Peyer's patch (tissue), 4 donors: ENCODE measurements at regions not wholly inside any gene's neighbourhood (a gene's known extent, or its start where the extent isn't known, plus 50 kb on each side); places are given as distances from the start of the nearest gene placed in this dataset.

ENCODE experiments used
- DNase-seq, 3 donors: peaks; one replicate each; pipeline ENCODE4 v3.0.0-alpha.2; 2017 to 2019
- H3K27ac ChIP-seq, 4 donors: fragments of 200-600 bp; sonication (generic); one replicate each; pipeline ENCODE4 v1.5.1; 2016 to 2019
- H3K27me3 ChIP-seq, 2 donors: fragments of 200-600 bp; sonication (generic); one replicate each; pipeline ENCODE4 v1.5.1; 2019
- H3K36me3 ChIP-seq, 3 donors: fragments of 200-600 bp; sonication (generic); one replicate each; pipeline ENCODE4 v1.5.1; 2016 to 2019
- H3K4me1 ChIP-seq, 4 donors: fragments of 200-600 bp; sonication (generic); one replicate each; pipeline ENCODE4 v1.5.1; 2016 to 2019
- H3K4me3 ChIP-seq, 4 donors: fragments of 200-600 bp; sonication (generic); 1 replicate in 3 of 4; 2 replicates in 1 of 4; pipeline ENCODE4 v1.5.1; 2016 to 2019; ENCODE audit warnings: mild to moderate bottlenecking in 1 of 4
- H3K9me3 ChIP-seq, 4 donors: fragments of 200-600 bp; sonication (generic); one replicate each; pipeline ENCODE4 v1.5.1; 2016 to 2019; ENCODE audit warnings: mild to moderate bottlenecking in 1 of 4
- CTCF ChIP-seq, 6 experiments: fragments of 450-650 bp in 4 of 6; fragments of 200-600 bp in 2 of 6; sonication (generic) in 1 of 6; IDR thresholded peaks; one replicate each; pipeline ENCODE4 v1.5.1; 2017 to 2019; ENCODE audit warnings: antibody characterized with exemption in 6 of 6, mild to moderate bottlenecking in 3 of 6, moderate library complexity in 1 of 6
- POLR2A ChIP-seq, 2 donors: fragments of 450-650 bp; IDR thresholded peaks; one replicate each; pipeline ENCODE4 v1.5.1; 2017; ENCODE audit warnings: antibody characterized with exemption in 2 of 2, mild to moderate bottlenecking in 2 of 2, moderate library complexity in 2 of 2

GRCh38 chr16:35711958-35712357 lies 2252.5 kb downstream of the TP53TG3F start:
- peaks cover 0 to 21% (median 5%) of the 10 kb centered on the region in 4 donors for H3K9me3 ChIP-seq
- no peaks in the 10 kb centered on the region for H3K4me1 ChIP-seq
- no peaks in the 10 kb centered on the region for H3K36me3 ChIP-seq
- no peaks in the 10 kb centered on the region for H3K27me3 ChIP-seq
- no peak for DNase-seq
- no peak for TF ChIP-seq POLR2A (IDR thresholded peaks at IDR 0.05)
- TF ChIP-seq CTCF (IDR thresholded peaks at IDR 0.05) = no peak
- H3K27ac ChIP-seq = no peak overlapping the region
- no peak overlapping the region for H3K4me3 ChIP-seq

GRCh38 chr16:35713762-35714650 lies 2254.6 kb downstream of the TP53TG3F start:
- H3K4me1 ChIP-seq = no peaks in the 10 kb centered on the region
- peaks cover 0 to 21% (median 5%) of the 10 kb centered on the region in 4 donors for H3K9me3 ChIP-seq
- no peak overlapping the region for H3K27ac ChIP-seq
- H3K4me3 ChIP-seq = no peak overlapping the region
- DNase-seq = no peak
- H3K36me3 ChIP-seq = no peaks in the 10 kb centered on the region
- TF ChIP-seq POLR2A (IDR thresholded peaks at IDR 0.05) (no peak), CTCF (IDR thresholded peaks at IDR 0.05) (no peak)
- no peaks in the 10 kb centered on the region for H3K27me3 ChIP-seq

GRCh38 chr16:35714665-35715064 lies 2255.3 kb downstream of the TP53TG3F start:
- Histone ChIP-seq H3K27ac (no peak overlapping the region), H3K4me3 (no peak overlapping the region), H3K4me1 (no peaks in the 10 kb centered on the region), H3K9me3 (peaks cover 0 to 21% (median 5%) of the 10 kb centered on the region in 4 donors), H3K36me3 (no peaks in the 10 kb centered on the region), H3K27me3 (no peaks in the 10 kb centered on the region)
- TF ChIP-seq CTCF (IDR thresholded peaks at IDR 0.05) = no peak
- no peak for TF ChIP-seq POLR2A (IDR thresholded peaks at IDR 0.05)
- DNase-seq = no peak

GRCh38 chr16:35724551-35724950 lies 2265.1 kb downstream of the TP53TG3F start:
- Histone ChIP-seq H3K4me3 (no peak overlapping the region), H3K27me3 (no peaks in the 10 kb centered on the region), H3K36me3 (no peaks in the 10 kb centered on the region), H3K9me3 (peaks cover 0 to 12% (median 0%) of the 10 kb centered on the region in 4 donors), H3K27ac (no peak overlapping the region), H3K4me1 (no peaks in the 10 kb centered on the region)
- TF ChIP-seq CTCF (IDR thresholded peaks at IDR 0.05) (no peak), POLR2A (IDR thresholded peaks at IDR 0.05) (no peak)
- DNase-seq = no peak

- Histone ChIP-seq H3K27me3 (no peaks in the 10 kb centered on the region), H3K9me3 (peaks cover 0 to 15% (median 0%) of the 10 kb centered on the region in 4 donors), H3K27ac (no peak overlapping the region), H3K36me3 (no peaks in the 10 kb centered on the region), H3K4me3 (no peak overlapping the region), H3K4me1 (no peaks in the 10 kb centered on the region)
- no peak for TF ChIP-seq POLR2A (IDR thresholded peaks at IDR 0.05)
- TF ChIP-seq CTCF (IDR thresholded peaks at IDR 0.05) = no peak
- DNase-seq = no peak
These were observed 2266.5 kb downstream of the TP53TG3F start for GRCh38 chr16:35725949-35726348.
